ENCODE measurements at regions not wholly inside any gene's neighbourhood (a gene's known extent, or its start where the extent isn't known, plus 50 kb on each side); places are given as distances from the start of the nearest gene placed in this dataset.

- intact Hi-C loops (cut with micrococcal nuclease; ENCODE audit: unreplicated experiment) = no loop called here
- in situ Hi-C loops (cut with MboI) = no loop called here
- Histone ChIP-seq H2AFZ (ENCODE audit: control insufficient read depth, low read depth, low read length) (no peak overlapping the region), H3K27ac (ENCODE audit: control insufficient read depth, insufficient read depth) (no peak overlapping the region), H3K4me1 (ENCODE audit: control insufficient read depth, insufficient read depth, low read length) (no peaks in the 10 kb centered on the region), H4K20me1 (ENCODE audit: control insufficient read depth, insufficient read depth) (no peaks in the 10 kb centered on the region), H3K36me3 (ENCODE audit: control insufficient read depth in 2 of 2, insufficient read depth in 2 of 2, low read length in 1 of 2) (no peaks in the 10 kb centered on the region), H3K4me2 (ENCODE audit: control insufficient read depth, insufficient read depth) (no peak overlapping the region), H3K4me3 (no peak overlapping the region), H3K79me2 (ENCODE audit: control insufficient read depth, insufficient read depth, low read length) (no peaks in the 10 kb centered on the region), H3K27me3 (replicated peaks in 1 of 2; ENCODE audit: control insufficient read depth in 2 of 2, insufficient read depth in 2 of 2, low read length in 1 of 2) (no peaks in the 10 kb centered on the region), H3K9me3 (replicated peaks; ENCODE audit: control insufficient read depth, insufficient read depth, low read length) (no peaks in the 10 kb centered on the region), H3K9ac (ENCODE audit: control insufficient read depth, insufficient read depth, low read length) (no peak overlapping the region)
- TF ChIP-seq NR2C1 (IDR thresholded peaks at IDR 0.05) (no peak), SIX5 (IDR thresholded peaks at IDR 0.05; ENCODE audit: low read depth, low read length, severe bottlenecking) (no peak), CHD2 (IDR thresholded peaks at IDR 0.05; ENCODE audit: borderline replicate concordance, low read depth, low read length) (no peak), NFYA (IDR thresholded peaks at IDR 0.05; ENCODE audit: borderline replicate concordance, low read depth, low read length) (no peak), CBFB (IDR thresholded peaks at IDR 0.05; ENCODE audit: low read depth) (no peak), PKNOX1 (IDR thresholded peaks at IDR 0.05) (no peak)
- SMC1A ChIA-PET (ENCODE audit: uncharacterized antibody, unreplicated experiment) = no interaction called here
- POLR2A ChIA-PET = no interaction called here
- RAD21 ChIA-PET (ENCODE audit: unreplicated experiment) = no interaction called here
- ATAC-seq = no peak
- no peak for FAIRE-seq
- BruUV-seq (replicated peaks) = no TSS peak
- WGBS (ENCODE audit: insufficient coverage, insufficient replicate concordance, low lambda C conversion rate, missing lambda C conversion rate) = 51% methylated on average over 9 of the region's 9 CpGs
- CTCF ChIA-PET = no interaction called here
- DNase-seq (ENCODE audit: low read depth, low spot score) = no peak
These were observed 110.3 kb upstream of the PDHA2 start for GRCh38 chr4:95729596-95729995.

- Histone ChIP-seq H3K4me2 (ENCODE audit: control insufficient read depth, insufficient read depth) (no peak overlapping the region), H3K4me1 (ENCODE audit: control insufficient read depth, insufficient read depth, low read length) (no peaks in the 10 kb centered on the region), H4K20me1 (ENCODE audit: control insufficient read depth, insufficient read depth) (no peaks in the 10 kb centered on the region), H3K36me3 (ENCODE audit: control insufficient read depth in 2 of 2, insufficient read depth in 2 of 2, low read length in 1 of 2) (no peaks in the 10 kb centered on the region), H3K27me3 (replicated peaks in 1 of 2; ENCODE audit: control insufficient read depth in 2 of 2, insufficient read depth in 2 of 2, low read length in 1 of 2) (no peaks in the 10 kb centered on the region), H3K9ac (ENCODE audit: control insufficient read depth, insufficient read depth, low read length) (no peak overlapping the region), H2AFZ (ENCODE audit: control insufficient read depth, low read depth, low read length) (no peak overlapping the region), H3K4me3 (no peak overlapping the region), H3K79me2 (ENCODE audit: control insufficient read depth, insufficient read depth, low read length) (no peaks in the 10 kb centered on the region), H3K27ac (ENCODE audit: control insufficient read depth, insufficient read depth) (no peak overlapping the region), H3K9me3 (replicated peaks; ENCODE audit: control insufficient read depth, insufficient read depth, low read length) (no peaks in the 10 kb centered on the region)
- ATAC-seq (peak; percentile 68), DNase-seq (ENCODE audit: low read depth, low spot score) (no peak), FAIRE-seq (no peak)
- in situ Hi-C loops (cut with MboI) = no loop called here
- intact Hi-C loops (cut with micrococcal nuclease; ENCODE audit: unreplicated experiment) = no loop called here
- no TSS peak for BruUV-seq (replicated peaks)
- SMC1A ChIA-PET (ENCODE audit: uncharacterized antibody, unreplicated experiment) = no interaction called here
- POLR2A ChIA-PET = no interaction called here
- CTCF ChIA-PET = interaction anchor here (0.7 kb wide), 1 partner anchor 217 kb away, joined by 3 read pairs; no protein-coding TSS in a partner anchor
- 12% methylated on average over 3 of the region's 3 CpGs for WGBS (ENCODE audit: insufficient coverage, insufficient replicate concordance, low lambda C conversion rate, missing lambda C conversion rate)
- RAD21 ChIA-PET (ENCODE audit: unreplicated experiment) = no interaction called here
- no peak for TF ChIP-seq EP300 (IDR thresholded peaks at IDR 0.05; ENCODE audit: borderline replicate concordance in 1 of 2, control insufficient read depth in 1 of 2, low read depth in 2 of 2, low read length in 2 of 2)
- no peak for TF ChIP-seq EZH2 (IDR thresholded peaks at IDR 0.05; ENCODE audit: borderline replicate concordance, control insufficient read depth, low read depth, low read length)
- TF ChIP-seq RAD21 (IDR thresholded peaks at IDR 0.05; ENCODE audit: insufficient read depth, low read depth, low read length) = no peak
- TF ChIP-seq MYC (IDR thresholded peaks at IDR 0.05; ENCODE audit: insufficient read depth, insufficient read length, insufficient replicate concordance, low read length, severe bottlenecking) = no peak
- no peak for TF ChIP-seq ZNF622 (IDR thresholded peaks at IDR 0.05)
- no peak for TF ChIP-seq RELA (IDR thresholded peaks at IDR 0.05; ENCODE audit: borderline replicate concordance, partially characterized antibody)
- no peak for TF ChIP-seq HDAC6 (IDR thresholded peaks at IDR 0.05; ENCODE audit: unreplicated experiment)
- TF ChIP-seq SMAD1 (IDR thresholded peaks at IDR 0.05; ENCODE audit: low read depth, partially characterized antibody) = no peak
- TF ChIP-seq NFIC (IDR thresholded peaks at IDR 0.05; ENCODE audit: low read depth, low read length) = no peak
These were observed 111.7 kb upstream of the PDHA2 start for GRCh38 chr4:95728145-95728544.

Data from GM12878 (cell line).